OCI-LY3 (cell line): ENCODE measurements at regions not wholly inside any gene's neighbourhood (a gene's known extent, or its start where the extent isn't known, plus 50 kb on each side); places are given as distances from the start of the nearest gene placed in this dataset.

Source experiments
- CTCF ChIP-seq: fragments of 200-600, 300-600 bp; sonication (generic); IDR thresholded peaks from 2 replicates; pipeline ENCODE4 v1.5.1; 2014; ENCODE audit warnings: antibody characterized with exemption, low read length, low read depth
- EZH2phosphoT487 ChIP-seq: fragments of 200-600 bp; shearing (Covaris generic); IDR thresholded peaks from 2 replicates; pipeline ENCODE4 v1.6.1; 2018; ENCODE audit warnings: antibody characterized with exemption, mixed run types, low read depth

GRCh38 chr13:22812793-22813192, 368.0 kb upstream of the SGCG start:
- no peak for TF ChIP-seq CTCF
- no peak for TF ChIP-seq EZH2phosphoT487
